ENCODE measurements at regions not wholly inside any gene's neighbourhood (a gene's known extent, or its start where the extent isn't known, plus 50 kb on each side); places are given as distances from the start of the nearest gene placed in this dataset.

DNA sequence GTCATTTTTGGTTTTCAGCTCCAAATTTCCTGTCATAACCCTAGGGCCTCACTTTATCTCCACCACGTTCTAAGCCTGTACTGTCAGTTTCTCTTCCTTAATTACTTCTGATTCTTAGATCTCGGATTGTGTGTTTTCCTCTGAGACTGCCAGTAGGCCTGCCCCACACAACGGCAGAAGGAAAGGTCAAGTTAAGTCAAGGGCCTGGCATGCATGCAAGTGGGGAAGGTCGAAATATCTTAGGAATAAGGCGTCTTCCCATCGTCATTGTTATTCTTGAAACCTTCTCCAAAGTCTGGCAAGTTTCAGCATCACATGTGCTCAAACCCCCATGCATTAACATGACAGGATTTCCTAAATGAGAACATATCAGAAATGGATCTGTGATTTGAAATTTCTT, 203.5 kb upstream of the TSHZ2 start:
- TF ChIP-seq CTCF (IDR thresholded peaks at IDR 0.05): no peak
- H3K27ac ChIP-seq: no peak overlapping the region
- H3K4me3 ChIP-seq: no peak overlapping the region
- no peak for DNase-seq (ENCODE audit: low spot score)

DNA sequence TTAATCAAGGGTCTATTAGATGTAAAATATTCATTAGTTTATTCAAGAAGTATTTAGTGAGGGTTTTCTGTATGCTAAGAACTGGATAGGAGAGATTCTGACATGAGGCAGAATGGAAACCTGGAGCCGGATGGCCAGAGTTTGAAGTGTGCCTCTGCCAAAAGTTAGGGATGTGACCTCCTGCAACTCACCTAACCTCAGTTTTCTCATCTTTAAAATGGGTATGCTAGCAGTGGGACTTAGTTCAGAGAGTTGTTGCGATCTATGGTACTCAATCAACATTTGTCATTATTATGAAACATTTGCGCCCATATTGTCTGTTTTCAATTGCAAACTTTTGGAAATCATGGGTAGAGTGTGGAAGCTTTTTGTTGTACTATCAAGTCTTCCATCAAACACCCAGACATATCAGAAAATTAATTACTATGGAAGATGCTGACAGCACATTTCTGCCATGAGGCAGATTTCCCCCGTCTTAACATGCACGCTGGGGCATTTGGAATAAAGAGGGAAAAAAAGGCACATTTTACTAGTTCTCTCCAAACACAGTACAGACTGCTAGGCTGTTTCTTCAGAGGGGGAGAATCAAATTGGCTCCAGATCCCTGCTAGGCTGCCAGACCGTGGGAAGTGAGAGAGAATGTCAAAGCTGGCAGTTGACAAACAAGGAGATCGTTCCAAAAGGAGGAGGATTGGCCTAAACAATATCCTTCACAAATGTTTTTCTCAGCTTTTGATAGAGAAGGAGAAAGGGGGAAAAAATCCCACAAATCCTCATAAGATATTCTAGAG, 205.3 kb upstream of the TSHZ2 start:
- Histone ChIP-seq H3K27ac (no peak overlapping the region), H3K4me3 (no peak overlapping the region)
- DNase-seq (ENCODE audit: low spot score): no peak
- no peak for TF ChIP-seq CTCF (IDR thresholded peaks at IDR 0.05)

- H3K4me3 ChIP-seq: no peak overlapping the region
- H3K27ac ChIP-seq: no peak overlapping the region
- DNase-seq (ENCODE audit: low spot score): no peak
- TF ChIP-seq CTCF (IDR thresholded peaks at IDR 0.05): no peak
Measured at GRCh38 chr20:52763321-52763853, 208.8 kb upstream of the TSHZ2 start.

- no peak for TF ChIP-seq CTCF (IDR thresholded peaks at IDR 0.05)
- no peak for DNase-seq (ENCODE audit: low spot score)
- Histone ChIP-seq H3K27ac (no peak overlapping the region), H3K4me3 (no peak overlapping the region)
Measured at GRCh38 chr20:52761867-52762266, 210.3 kb upstream of the TSHZ2 start.

GRCh38 chr20:52760791-52761190, 211.4 kb upstream of the TSHZ2 start:
- H3K4me3 ChIP-seq: no peak overlapping the region
- no peak for DNase-seq (ENCODE audit: low spot score)
- TF ChIP-seq CTCF (IDR thresholded peaks at IDR 0.05): no peak
- no peak overlapping the region for H3K27ac ChIP-seq

DNA sequence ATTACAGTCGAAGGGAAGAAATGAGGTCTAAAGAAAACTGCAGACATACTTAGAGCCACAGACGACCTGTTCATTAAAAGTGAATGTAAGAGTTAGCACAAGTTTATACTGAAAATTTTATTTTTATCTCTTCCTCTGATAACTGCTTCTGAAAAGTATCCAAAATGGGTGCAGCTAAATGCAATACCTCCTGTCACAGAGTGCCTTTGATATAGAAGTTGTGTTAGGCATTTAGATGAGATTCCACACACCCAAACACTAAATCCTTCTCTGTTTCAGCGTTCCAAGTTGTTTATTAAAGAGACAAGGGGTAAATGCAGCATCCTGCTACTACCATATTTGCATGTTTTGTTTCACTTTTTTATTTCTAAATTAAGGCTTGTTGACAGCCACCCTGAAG, 214.7 kb upstream of the TSHZ2 start:
- DNase-seq (ENCODE audit: low spot score): no peak
- no peak overlapping the region for H3K27ac ChIP-seq
- TF ChIP-seq CTCF (IDR thresholded peaks at IDR 0.05): no peak
- H3K4me3 ChIP-seq: no peak overlapping the region

DNA sequence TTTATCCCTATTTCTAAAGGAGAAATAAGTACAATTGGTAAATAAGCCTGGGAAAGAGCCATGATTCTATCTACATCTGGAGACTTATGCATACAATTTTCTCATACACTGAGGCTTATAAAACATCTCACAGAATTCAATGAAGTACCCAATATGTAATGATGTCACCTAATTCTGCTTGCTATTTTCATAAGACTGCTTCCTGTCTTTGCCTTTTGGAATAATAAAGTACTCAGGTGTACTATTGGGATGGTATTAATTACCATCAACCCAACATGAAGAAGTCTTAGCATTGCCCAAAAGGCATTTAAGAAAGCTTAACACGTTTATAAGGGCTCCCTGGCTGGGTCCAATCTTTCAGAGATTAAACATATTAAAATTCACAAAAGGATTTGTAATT, 216.4 kb upstream of the TSHZ2 start:
- no peak overlapping the region for H3K27ac ChIP-seq
- no peak for DNase-seq (ENCODE audit: low spot score)
- TF ChIP-seq CTCF (IDR thresholded peaks at IDR 0.05): no peak
- no peak overlapping the region for H3K4me3 ChIP-seq

Measured in coronary artery (tissue), 2 donors.